ENCODE measurements at regions not wholly inside any gene's neighbourhood (a gene's known extent, or its start where the extent isn't known, plus 50 kb on each side); places are given as distances from the start of the nearest gene placed in this dataset.
"Not testable (repeated sequence)": the region's sequence is repeated elsewhere in the genome, so short reads cannot be mapped to it uniquely, and the experiment has no call there.

DNA sequence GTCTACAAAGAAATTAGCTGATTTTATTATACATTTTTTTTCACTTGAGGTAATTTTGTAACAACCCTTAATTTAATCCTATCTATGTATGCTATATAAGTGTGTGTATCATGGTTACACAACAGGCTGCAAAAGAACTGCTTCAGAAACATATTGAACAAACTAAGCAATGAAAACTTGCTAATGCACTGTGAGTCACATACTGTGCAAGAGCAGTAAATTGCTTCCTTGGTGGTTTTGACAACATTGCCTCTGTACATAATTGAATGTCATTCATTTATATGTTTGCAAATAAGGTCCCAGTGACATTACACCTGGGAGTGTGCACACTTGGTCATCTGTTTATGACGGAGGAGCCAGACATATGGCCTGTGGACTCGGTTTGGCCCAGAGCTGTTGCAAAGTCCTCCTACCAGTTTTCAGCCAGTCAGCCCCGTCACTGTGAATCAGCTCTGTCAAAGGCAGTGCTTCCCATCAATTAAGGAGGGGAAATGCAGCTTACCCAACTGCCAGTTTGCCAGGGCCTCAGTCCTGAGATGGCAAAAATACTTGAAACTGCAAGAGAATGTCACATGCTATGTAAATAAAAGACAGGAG is 835.0 kb downstream of the TTLL7 start:
- TF ChIP-seq CTCF (IDR thresholded peaks at IDR 0.05) = not testable (repeated sequence)
- TF ChIP-seq, protein P1, sequence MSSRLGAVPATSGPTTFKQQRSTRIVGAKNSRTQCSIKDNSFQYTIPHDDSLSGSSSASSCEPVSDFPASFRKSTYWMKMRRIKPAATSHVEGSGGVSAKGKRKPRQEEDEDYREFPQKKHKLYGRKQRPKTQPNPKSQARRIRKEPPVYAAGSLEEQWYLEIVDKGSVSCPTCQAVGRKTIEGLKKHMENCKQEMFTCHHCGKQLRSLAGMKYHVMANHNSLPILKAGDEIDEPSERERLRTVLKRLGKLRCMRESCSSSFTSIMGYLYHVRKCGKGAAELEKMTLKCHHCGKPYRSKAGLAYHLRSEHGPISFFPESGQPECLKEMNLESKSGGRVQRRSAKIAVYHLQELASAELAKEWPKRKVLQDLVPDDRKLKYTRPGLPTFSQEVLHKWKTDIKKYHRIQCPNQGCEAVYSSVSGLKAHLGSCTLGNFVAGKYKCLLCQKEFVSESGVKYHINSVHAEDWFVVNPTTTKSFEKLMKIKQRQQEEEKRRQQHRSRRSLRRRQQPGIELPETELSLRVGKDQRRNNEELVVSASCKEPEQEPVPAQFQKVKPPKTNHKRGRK (CRISPR knock-in tag; IDR thresholded peaks at IDR 0.05; ENCODE audit: borderline replicate concordance) = not testable (repeated sequence)
